H9 (cell line): ENCODE measurements at regions not wholly inside any gene's neighbourhood (a gene's known extent, or its start where the extent isn't known, plus 50 kb on each side); places are given as distances from the start of the nearest gene placed in this dataset.

ENCODE experiments used
- DNase-seq: peaks from one replicate; pipeline ENCODE4 v3.0.0-alpha.2; 2017
- H2AFZ ChIP-seq: one replicate; pipeline ENCODE4 v1.6.1; 2013; ENCODE audit warnings: mild to moderate bottlenecking, low read length, control low read depth, moderate library complexity
- H2AK5ac ChIP-seq: 2 replicates; pipeline ENCODE4 v1.6.1; 2013; ENCODE audit warnings: low read length, control low read depth, mixed read lengths; ENCODE audit not compliant: insufficient read length
- H2BK120ac ChIP-seq: one replicate; pipeline ENCODE4 v1.6.1; 2013; ENCODE audit warnings: low read depth, mild to moderate bottlenecking, low read length, control low read depth, inconsistent platforms; ENCODE audit not compliant: poor library complexity, severe bottlenecking
- H2BK12ac ChIP-seq: 2 replicates; pipeline ENCODE4 v1.6.1; 2013; ENCODE audit warnings: low read length, control low read depth, mixed read lengths, low read depth; ENCODE audit not compliant: insufficient read length
- H2BK15ac ChIP-seq: 2 replicates; pipeline ENCODE4 v1.6.1; 2013; ENCODE audit warnings: low read depth, low read length, control low read depth
- H2BK20ac ChIP-seq: one replicate; pipeline ENCODE4 v1.6.1; 2013; ENCODE audit warnings: low read depth, mild to moderate bottlenecking, low read length, control low read depth, inconsistent platforms; ENCODE audit not compliant: poor library complexity, severe bottlenecking
- H2BK5ac ChIP-seq: 2 replicates; pipeline ENCODE4 v1.6.1; 2013; ENCODE audit warnings: low read length, control low read depth, mixed read lengths; ENCODE audit not compliant: insufficient read length
- H3K14ac ChIP-seq: 2 replicates; pipeline ENCODE4 v1.6.1; 2013; ENCODE audit warnings: low read length, control low read depth; ENCODE audit not compliant: insufficient read depth
- H3K18ac ChIP-seq: 2 replicates; pipeline ENCODE4 v1.6.1; 2013; ENCODE audit warnings: low read depth, mild to moderate bottlenecking, mixed read lengths, low read length, control low read depth; ENCODE audit not compliant: insufficient read length
- H3K23ac ChIP-seq: 2 replicates; pipeline ENCODE4 v1.6.1; 2013; ENCODE audit warnings: low read length, control low read depth, mixed read lengths, low read depth; ENCODE audit not compliant: insufficient read length
- H3K23me2 ChIP-seq: 2 replicates; pipeline ENCODE4 v1.6.1; 2013; ENCODE audit warnings: low read depth, mild to moderate bottlenecking, mixed read lengths, low read length, control low read depth; ENCODE audit not compliant: insufficient read length, poor library complexity, severe bottlenecking
- H3K27ac ChIP-seq: 2 replicates; pipeline ENCODE4 v1.5.1; 2013; ENCODE audit warnings: low read length, control low read depth, mixed read lengths, low read depth; ENCODE audit not compliant: insufficient read length
- H3K27me3 ChIP-seq: 2 replicates; pipeline ENCODE4 v1.6.1; 2013; ENCODE audit warnings: low read length, control low read depth, inconsistent platforms; ENCODE audit not compliant: insufficient read depth
- H3K4ac ChIP-seq: 2 replicates; pipeline ENCODE4 v1.6.1; 2013; ENCODE audit warnings: low read depth, mild to moderate bottlenecking, control low read depth, inconsistent platforms, low read length, moderate library complexity
- H3K4me1 ChIP-seq: 2 replicates; pipeline ENCODE4 v1.6.1; 2013; ENCODE audit warnings: low read length, control low read depth, inconsistent platforms; ENCODE audit not compliant: insufficient read depth
- H3K4me2 ChIP-seq: 2 replicates; pipeline ENCODE4 v1.6.1; 2013; ENCODE audit warnings: low read length, control low read depth, mixed read lengths; ENCODE audit not compliant: insufficient read length, insufficient read depth
- H3K56ac ChIP-seq: 2 replicates; pipeline ENCODE4 v1.6.1; 2013; ENCODE audit warnings: low read depth, mild to moderate bottlenecking, mixed read lengths, low read length, control low read depth; ENCODE audit not compliant: insufficient read length
- H3K79me1 ChIP-seq: 2 replicates; pipeline ENCODE4 v1.6.1; 2013; ENCODE audit warnings: low read depth, mild to moderate bottlenecking, moderate library complexity, low read length, control low read depth, inconsistent platforms; ENCODE audit not compliant: insufficient read depth, poor library complexity, severe bottlenecking
- H3K79me2 ChIP-seq: 2 replicates; pipeline ENCODE4 v1.6.1; 2013; ENCODE audit warnings: low read length, control low read depth, inconsistent platforms; ENCODE audit not compliant: insufficient read depth
- H3K9ac ChIP-seq: 2 replicates; pipeline ENCODE4 v1.6.1; 2013; ENCODE audit warnings: low read length, control low read depth, mixed read lengths; ENCODE audit not compliant: insufficient read length; ENCODE audit errors: extremely low read depth
- H3K9me3 ChIP-seq: one replicate; pipeline ENCODE4 v1.6.1; 2013; ENCODE audit warnings: low read depth, low read length, inconsistent platforms; ENCODE audit not compliant: control insufficient read depth
- H3T11ph ChIP-seq: one replicate; pipeline ENCODE4 v1.6.1; 2013; ENCODE audit warnings: mild to moderate bottlenecking, low read length, control low read depth, inconsistent platforms
- H4K20me1 ChIP-seq: one replicate; pipeline ENCODE4 v1.6.1; 2013; ENCODE audit not compliant: control insufficient read depth, insufficient read length, insufficient read depth
- H4K5ac ChIP-seq: 2 replicates; pipeline ENCODE4 v1.6.1; 2013; ENCODE audit warnings: low read depth, mild to moderate bottlenecking, mixed read lengths, low read length, control low read depth; ENCODE audit not compliant: insufficient read length
- H4K8ac ChIP-seq: replicated peaks from 2 replicates; pipeline ENCODE4 v1.6.1; 2013; ENCODE audit warnings: low read length, control low read depth, mixed read lengths, low read depth; ENCODE audit not compliant: insufficient read length
- H4K91ac ChIP-seq: 2 replicates; pipeline ENCODE4 v1.6.1; 2013; ENCODE audit warnings: low read depth, mild to moderate bottlenecking, moderate library complexity, mixed read lengths, low read length, control low read depth; ENCODE audit not compliant: insufficient read length
- H3K27ac Mint-ChIP-seq, 3 experiments: 2 replicates in 2 of 3; 3 replicates in 1 of 3; pipeline ENCODE4 v1.8.0; 2020 to 2021; ENCODE audit warnings: mixed read lengths in 3 of 3, mild to moderate bottlenecking in 1 of 3, moderate library complexity in 1 of 3
- H3K27me3 Mint-ChIP-seq: 2 replicates; pipeline ENCODE4 v1.8.0; 2021; ENCODE audit warnings: low read depth, mild to moderate bottlenecking, moderate library complexity, mixed read lengths
- H3K36me3 Mint-ChIP-seq, 3 experiments: 2 replicates in 2 of 3; 3 replicates in 1 of 3; pipeline ENCODE4 v1.8.0; 2020 to 2021; ENCODE audit warnings: low read depth in 3 of 3, mixed read lengths in 3 of 3; ENCODE audit not compliant: insufficient read depth in 1 of 3
- H3K4me1 Mint-ChIP-seq, 2 experiments: 2 replicates each; pipeline ENCODE4 v1.8.0; 2020; ENCODE audit warnings: mixed read lengths in 2 of 2
- H3K4me3 Mint-ChIP-seq, 2 experiments: 2 replicates in 1 of 2; 3 replicates in 1 of 2; pipeline ENCODE4 v1.8.0; 2020 to 2021; ENCODE audit warnings: mild to moderate bottlenecking in 2 of 2, mixed read lengths in 2 of 2, moderate library complexity in 1 of 2
- H3K9me3 Mint-ChIP-seq, 2 experiments: 2 replicates in 1 of 2; 3 replicates in 1 of 2; pipeline ENCODE4 v1.8.0; 2020; ENCODE audit warnings: mild to moderate bottlenecking in 2 of 2, mixed read lengths in 2 of 2, moderate library complexity in 1 of 2
- CTCF ChIP-seq: fragments of 200-600 bp; sonication (generic); conservative IDR thresholded peaks from 3 replicates; pipeline ENCODE4 v1.8.0; 2021; ENCODE audit warnings: antibody characterized with exemption, mild to moderate bottlenecking
- WGBS: extraction: QIAGEN DNeasy Blood & Tissue Kit; methylation state at CpG from one replicate; pipeline ENCODE4 v1.1.7; 2013; ENCODE audit warnings: missing lambda C conversion rate, low lambda C conversion rate, mixed read lengths; ENCODE audit not compliant: insufficient read length; ENCODE audit errors: extremely low coverage; 5-methylcytosine and 5-hydroxymethylcytosine counted together

- no peak overlapping the region for H2AK5ac ChIP-seq
- Mint-ChIP-seq H3K4me3 (no peak overlapping the region), H3K27ac (0 out of 7 replicates have a peak overlapping the region, but pooled peaks of 1 of the 3 experiments have one; percentile 60)
Measured at GRCh38 chr16:59878999-59879398, 1144.9 kb upstream of the GOT2 start.

More at GRCh38 chr16:59878999-59879398, 1144.9 kb upstream of the GOT2 start:
- H3T11ph ChIP-seq = no peak overlapping the region
- no peak overlapping the region for H2BK120ac ChIP-seq
- H2AFZ ChIP-seq = no peak overlapping the region
- no peaks in the 10 kb centered on the region for H3K79me1 ChIP-seq
- H3K4ac ChIP-seq = no peak overlapping the region
- DNase-seq = no peak
- H3K56ac ChIP-seq = no peak overlapping the region
- no peak overlapping the region for H4K5ac ChIP-seq
- no peak overlapping the region for H3K27ac ChIP-seq
- H2BK15ac ChIP-seq = no peak overlapping the region
- no peak overlapping the region for H3K14ac ChIP-seq
- 0 out of 2 replicates have a peak, but pooled peaks cover 1% of the 10 kb centered on the region for H3K4me1 ChIP-seq
- H4K8ac ChIP-seq = no peak overlapping the region
- Mint-ChIP-seq H3K36me3 (no peaks in the 10 kb centered on the region), H3K9me3 (no peaks in the 10 kb centered on the region; a peak in 1 of 5 replicates), H3K4me1 (peaks cover 2 to 4% of the 10 kb centered on the region in 2 experiments; a peak in 2 of 4 replicates), H3K27me3 (no peaks in the 10 kb centered on the region)
- no peaks in the 10 kb centered on the region for H3K23me2 ChIP-seq
- H3K23ac ChIP-seq = no peak overlapping the region
- H3K9me3 ChIP-seq = no peaks in the 10 kb centered on the region
- H4K91ac ChIP-seq = no peak overlapping the region
- no peak overlapping the region for H3K9ac ChIP-seq
- no peaks in the 10 kb centered on the region for H3K27me3 ChIP-seq
- H2BK20ac ChIP-seq = no peak overlapping the region
- H4K20me1 ChIP-seq = no peaks in the 10 kb centered on the region
- H3K79me2 ChIP-seq = no peaks in the 10 kb centered on the region
- no peak for TF ChIP-seq CTCF
- H3K4me2 ChIP-seq = no peak overlapping the region
- no CpG with 5 or more reads among the region's 7 CpGs for WGBS
- H2BK12ac ChIP-seq = no peak overlapping the region
- H3K18ac ChIP-seq = no peak overlapping the region
- H2BK5ac ChIP-seq = no peak overlapping the region
